22Rv1 (cell line): ENCODE measurements at regions not wholly inside any gene's neighbourhood (a gene's known extent, or its start where the extent isn't known, plus 50 kb on each side); places are given as distances from the start of the nearest gene placed in this dataset.

Source experiments
- H3K27ac ChIP-seq: fragments of 450-650 bp; 2 replicates; pipeline ENCODE4 v1.5.1; 2017
- CTCF ChIP-seq: fragments of 450-650 bp; IDR thresholded peaks from 2 replicates; pipeline ENCODE4 v1.5.1; 2017; ENCODE audit warnings: mild to moderate bottlenecking
- ZFX ChIP-seq: fragments of 450-650 bp; IDR thresholded peaks from 2 replicates; pipeline ENCODE4 v1.6.1; 2017; ENCODE audit warnings: antibody characterized with exemption, borderline replicate concordance

GRCh38 chr22:26905640-26906039, 248.3 kb downstream of the MIAT start:
- H3K27ac ChIP-seq: no peak overlapping the region
- TF ChIP-seq ZFX (no peak), CTCF (no peak)

- no peak overlapping the region for H3K27ac ChIP-seq
- TF ChIP-seq CTCF (no peak), ZFX (no peak)
These were observed 249.1 kb downstream of the MIAT start for GRCh38 chr22:26906464-26906863.

- TF ChIP-seq ZFX: no peak
- TF ChIP-seq CTCF: no peak
- H3K27ac ChIP-seq: no peak overlapping the region
These were observed 250.0 kb downstream of the MIAT start for GRCh38 chr22:26907366-26907765.

- no peak for TF ChIP-seq ZFX
- no peak for TF ChIP-seq CTCF
- no peak overlapping the region for H3K27ac ChIP-seq
These were observed 253.5 kb downstream of the MIAT start for GRCh38 chr22:26910845-26911244.

- TF ChIP-seq CTCF (no peak), ZFX (no peak)
- no peak overlapping the region for H3K27ac ChIP-seq
These were observed 255.4 kb downstream of the MIAT start for GRCh38 chr22:26912655-26913345.

GRCh38 chr22:26914519-26915185, 257.3 kb downstream of the MIAT start:
- TF ChIP-seq CTCF: no peak
- TF ChIP-seq ZFX: no peak
- H3K27ac ChIP-seq: no peak overlapping the region

GRCh38 chr22:26916236-26916635, 258.8 kb downstream of the MIAT start:
- TF ChIP-seq CTCF: no peak
- TF ChIP-seq ZFX: no peak
- no peak overlapping the region for H3K27ac ChIP-seq
